ENCODE measurements at regions not wholly inside any gene's neighbourhood (a gene's known extent, or its start where the extent isn't known, plus 50 kb on each side); places are given as distances from the start of the nearest gene placed in this dataset.

DNA sequence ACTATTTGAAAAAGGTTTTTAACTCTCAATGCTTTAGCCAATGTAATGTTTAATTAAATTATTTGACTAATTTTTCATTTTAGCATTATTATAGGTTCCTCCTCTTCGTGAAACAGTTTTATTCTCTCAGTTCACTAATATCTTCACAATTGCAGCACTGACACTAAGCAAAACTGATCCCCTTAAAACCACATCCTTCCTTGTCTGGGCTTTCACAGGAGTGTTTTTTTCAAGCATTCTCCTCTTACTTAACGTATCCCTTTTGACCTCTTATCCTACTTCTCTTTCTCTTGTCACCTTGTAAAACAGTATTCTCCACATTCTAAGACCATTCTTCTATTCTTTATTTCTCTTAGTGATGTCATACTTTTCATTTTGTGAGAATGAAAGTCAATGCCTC lies 112.8 kb downstream of the DSC3 start:
- Mint-ChIP-seq H3K27me3 (no peaks in the 10 kb centered on the region), H3K27ac (no peak overlapping the region), H3K4me3 (no peak overlapping the region), H3K36me3 (no peaks in the 10 kb centered on the region), H3K9me3 (peaks cover 8% of the 10 kb centered on the region), H3K4me1 (no peaks in the 10 kb centered on the region)
- ATAC-seq: no peak

GRCh38 chr18:30929065-30929464 lies 113.5 kb downstream of the DSC3 start:
- Mint-ChIP-seq H3K4me1 (no peaks in the 10 kb centered on the region), H3K27me3 (no peaks in the 10 kb centered on the region), H3K4me3 (no peak overlapping the region), H3K27ac (no peak overlapping the region), H3K9me3 (peaks cover 14% of the 10 kb centered on the region), H3K36me3 (no peaks in the 10 kb centered on the region)
- no peak for ATAC-seq

DNA sequence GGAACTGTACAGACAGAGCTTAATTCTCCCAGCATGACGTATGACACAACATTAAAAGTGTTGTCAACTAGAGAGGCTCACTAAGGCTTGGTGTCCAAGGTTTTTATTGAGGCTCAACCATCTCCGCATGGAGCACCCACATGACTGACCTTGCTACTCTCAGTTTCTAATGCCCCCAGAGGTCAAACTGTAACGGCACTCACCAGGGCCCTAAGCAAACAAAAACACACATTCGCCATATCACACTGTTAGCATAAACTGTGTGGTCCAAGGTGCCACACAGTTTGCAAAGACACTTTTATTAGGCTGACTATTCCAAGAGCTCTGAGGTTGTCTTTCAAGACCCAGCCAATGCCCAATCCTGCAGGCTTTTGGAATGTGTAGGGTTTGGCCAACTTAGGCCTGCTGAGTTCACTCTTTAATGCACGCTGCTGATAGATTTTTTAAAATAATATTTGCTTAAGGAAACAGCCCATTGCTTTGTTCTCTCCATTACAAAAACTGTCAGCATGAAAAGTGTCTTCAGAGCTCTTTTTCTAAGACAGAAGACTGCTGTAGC lies 114.9 kb downstream of the DSC3 start:
- Mint-ChIP-seq H3K4me1 (no peaks in the 10 kb centered on the region), H3K27ac (no peak overlapping the region), H3K36me3 (no peaks in the 10 kb centered on the region), H3K27me3 (no peaks in the 10 kb centered on the region), H3K4me3 (no peak overlapping the region), H3K9me3 (peaks cover 14% of the 10 kb centered on the region)
- ATAC-seq: no peak

DNA sequence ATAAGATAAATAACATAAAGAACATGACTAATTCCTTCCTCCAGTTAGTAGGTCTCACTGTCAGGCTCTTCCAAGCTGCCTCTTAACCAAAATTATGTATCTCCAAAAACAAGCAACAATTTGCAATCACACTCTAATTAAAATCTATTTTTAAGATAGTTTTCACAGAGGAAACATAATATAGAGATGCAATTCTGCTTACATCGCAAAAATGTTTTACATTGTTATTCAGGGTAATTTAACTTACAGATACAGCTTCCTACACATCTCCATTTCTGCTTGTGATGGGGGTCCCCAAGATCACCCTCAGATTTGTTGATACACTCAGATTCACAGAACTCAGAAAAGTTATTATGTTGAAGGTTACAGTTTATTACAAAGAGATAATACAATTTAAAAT lies 115.5 kb downstream of the DSC3 start:
- no peaks in the 10 kb centered on the region for H3K36me3 Mint-ChIP-seq
- peaks cover 14% of the 10 kb centered on the region for H3K9me3 Mint-ChIP-seq
- no peaks in the 10 kb centered on the region for H3K27me3 Mint-ChIP-seq
- ATAC-seq: no peak
- H3K4me3 Mint-ChIP-seq: no peak overlapping the region
- H3K27ac Mint-ChIP-seq: no peak overlapping the region
- H3K4me1 Mint-ChIP-seq: no peaks in the 10 kb centered on the region

DNA sequence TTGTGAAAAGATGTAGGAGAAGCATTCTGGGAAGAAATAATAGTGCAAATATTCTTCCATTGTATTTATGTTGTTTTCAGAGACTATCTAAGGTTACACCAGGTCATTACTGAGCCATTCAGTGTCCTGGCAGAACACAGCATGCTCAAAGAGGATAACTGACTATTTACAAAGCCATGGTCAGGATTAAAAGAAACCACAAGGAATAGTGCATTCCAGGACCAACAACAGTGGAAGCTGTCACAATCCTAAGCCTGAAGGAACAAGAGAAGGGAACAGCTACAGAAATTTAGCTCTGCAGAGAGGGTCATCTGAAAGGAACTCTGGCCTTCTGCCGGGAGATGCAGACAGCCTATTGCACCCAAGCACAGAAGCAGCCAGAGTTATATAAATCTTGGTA lies 116.7 kb downstream of the DSC3 start:
- ATAC-seq: no peak
- Mint-ChIP-seq H3K9me3 (peaks cover 15% of the 10 kb centered on the region), H3K4me3 (no peak overlapping the region), H3K36me3 (no peaks in the 10 kb centered on the region), H3K4me1 (no peaks in the 10 kb centered on the region), H3K27ac (no peak overlapping the region), H3K27me3 (no peaks in the 10 kb centered on the region)

DNA sequence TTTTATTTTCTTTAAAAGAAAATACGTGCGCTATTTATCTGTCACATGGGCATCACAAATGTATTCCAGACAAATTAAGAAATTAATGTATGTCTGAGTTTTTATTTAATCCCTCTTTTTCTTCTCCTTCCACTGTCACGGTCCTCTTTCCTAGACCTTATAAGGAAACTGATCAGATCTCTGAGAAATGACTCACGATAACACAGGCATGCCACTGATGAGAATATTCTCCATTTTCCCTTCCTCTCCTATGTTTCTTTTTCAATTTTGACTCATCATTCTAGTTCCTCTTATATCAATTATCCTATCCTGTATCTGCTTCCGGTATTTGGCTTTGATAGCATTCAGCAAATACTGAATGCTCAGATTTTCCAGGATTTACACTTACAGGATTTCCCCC lies 121.8 kb downstream of the DSC3 start:
- no peaks in the 10 kb centered on the region for H3K4me1 Mint-ChIP-seq
- ATAC-seq: no peak
- H3K4me3 Mint-ChIP-seq: no peak overlapping the region
- H3K27me3 Mint-ChIP-seq: no peaks in the 10 kb centered on the region
- H3K9me3 Mint-ChIP-seq: peaks cover 11% of the 10 kb centered on the region
- H3K36me3 Mint-ChIP-seq: no peaks in the 10 kb centered on the region
- no peak overlapping the region for H3K27ac Mint-ChIP-seq

GRCh38 chr18:30920351-30920750 lies 122.2 kb downstream of the DSC3 start:
- Mint-ChIP-seq H3K9me3 (peaks cover 8% of the 10 kb centered on the region), H3K27ac (no peak overlapping the region), H3K4me3 (no peak overlapping the region), H3K36me3 (no peaks in the 10 kb centered on the region), H3K27me3 (no peaks in the 10 kb centered on the region), H3K4me1 (no peaks in the 10 kb centered on the region)
- ATAC-seq: no peak

DNA sequence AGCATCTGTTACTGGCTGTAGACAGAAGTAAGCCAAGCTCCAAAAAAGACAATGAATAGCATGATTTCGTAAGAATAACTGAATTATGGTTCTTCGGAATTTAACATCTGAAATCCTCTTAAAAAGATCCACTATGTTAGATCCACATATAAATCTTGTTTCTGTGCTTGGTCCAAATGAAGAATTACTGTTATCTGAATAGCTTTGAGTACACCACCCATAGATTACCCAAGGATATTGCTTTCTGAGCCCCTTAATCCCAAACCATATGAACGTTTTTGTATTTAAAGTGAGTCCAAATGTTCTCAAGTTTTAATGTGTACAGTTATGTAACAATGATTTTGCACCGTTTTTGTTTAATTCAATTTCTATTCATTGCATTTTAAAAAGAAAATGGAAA lies 124.9 kb downstream of the DSC3 start:
- no peak overlapping the region for H3K27ac Mint-ChIP-seq

DNA sequence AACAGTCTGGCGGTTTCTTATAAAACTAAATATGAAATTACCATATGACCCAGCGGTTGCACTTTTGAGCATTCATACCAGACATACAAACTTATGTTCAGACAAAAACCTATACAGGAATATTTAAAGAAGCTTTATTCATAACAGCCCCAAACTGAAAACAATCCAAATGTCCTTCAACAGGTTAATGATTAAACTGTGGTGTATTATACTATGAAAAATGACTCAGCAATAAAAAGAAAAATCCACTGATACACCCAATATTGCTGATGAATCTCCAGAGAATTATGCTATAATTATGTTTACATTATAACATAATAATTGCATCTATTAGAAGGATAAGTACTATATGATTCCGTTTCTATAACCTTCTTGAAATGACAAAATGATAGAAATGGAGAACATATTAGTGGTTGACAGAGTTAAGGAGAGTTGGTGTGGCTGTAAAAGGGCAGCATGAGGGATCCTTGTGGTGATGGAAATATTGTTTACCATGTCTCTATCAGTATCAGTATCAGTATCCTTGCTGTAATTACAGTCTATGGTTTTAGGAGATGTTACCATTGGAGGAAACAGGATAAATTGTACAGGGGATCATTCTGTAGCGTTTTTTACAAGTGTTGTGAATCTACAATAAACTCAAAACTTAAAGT lies 127.1 kb downstream of the DSC3 start:
- H3K9me3 Mint-ChIP-seq: peaks cover 3% of the 10 kb centered on the region
- no peak overlapping the region for H3K27ac Mint-ChIP-seq
- no peak for ATAC-seq
- H3K36me3 Mint-ChIP-seq: no peaks in the 10 kb centered on the region
- H3K4me1 Mint-ChIP-seq: no peaks in the 10 kb centered on the region
- H3K4me3 Mint-ChIP-seq: no peak overlapping the region
- no peaks in the 10 kb centered on the region for H3K27me3 Mint-ChIP-seq

More for the DNA sequence above, 124.9 kb downstream of the DSC3 start:
- peaks cover 5% of the 10 kb centered on the region for H3K9me3 Mint-ChIP-seq
- no peak overlapping the region for H3K4me3 Mint-ChIP-seq
- no peaks in the 10 kb centered on the region for H3K4me1 Mint-ChIP-seq
- no peaks in the 10 kb centered on the region for H3K36me3 Mint-ChIP-seq
- ATAC-seq: no peak
- no peaks in the 10 kb centered on the region for H3K27me3 Mint-ChIP-seq

DNA sequence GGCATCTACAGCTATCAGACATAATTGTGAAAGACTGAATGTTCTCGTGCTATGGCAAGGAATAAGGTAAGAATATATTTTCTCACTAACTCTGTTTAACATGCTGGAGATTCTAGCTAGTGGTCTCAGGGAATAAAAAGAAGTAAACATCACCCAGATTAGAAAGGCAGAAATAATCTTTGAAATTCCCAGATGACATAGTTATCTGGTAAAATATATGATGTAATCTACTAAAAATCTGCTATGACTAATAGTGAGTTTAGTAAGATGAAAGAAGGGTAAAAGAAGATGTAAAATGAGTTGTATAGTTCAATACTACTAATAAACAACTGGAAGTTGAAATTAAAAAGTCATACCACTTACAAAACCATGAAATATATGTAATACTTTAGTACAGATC lies 134.2 kb downstream of the DSC3 start:
- peaks cover 6% of the 10 kb centered on the region for H3K9me3 Mint-ChIP-seq
- H3K27me3 Mint-ChIP-seq: no peaks in the 10 kb centered on the region
- H3K4me3 Mint-ChIP-seq: no peak overlapping the region
- no peak overlapping the region for H3K27ac Mint-ChIP-seq
- no peaks in the 10 kb centered on the region for H3K36me3 Mint-ChIP-seq
- no peak for ATAC-seq
- H3K4me1 Mint-ChIP-seq: no peaks in the 10 kb centered on the region

DNA sequence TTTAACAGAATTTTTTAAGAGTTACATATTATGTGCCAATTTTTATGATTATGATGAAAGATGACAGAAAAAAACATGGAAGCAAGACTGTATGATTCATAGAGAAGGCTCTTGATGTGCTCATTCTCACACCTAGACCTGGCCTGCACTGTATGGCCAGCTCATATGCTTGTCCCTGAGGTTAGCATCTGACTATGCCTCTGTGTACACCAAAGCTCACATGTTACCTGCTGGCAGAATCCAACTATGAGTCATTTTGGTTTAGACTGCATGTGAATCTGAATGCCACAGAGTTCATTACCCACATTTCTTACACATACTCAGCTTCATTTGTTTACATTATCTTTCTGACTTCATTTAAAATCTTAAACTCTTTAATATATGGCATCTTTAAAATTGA lies 139.0 kb downstream of the DSC3 start:
- no peak overlapping the region for H3K4me3 Mint-ChIP-seq
- no peaks in the 10 kb centered on the region for H3K36me3 Mint-ChIP-seq
- H3K27ac Mint-ChIP-seq: no peak overlapping the region
- ATAC-seq: no peak
- no peaks in the 10 kb centered on the region for H3K4me1 Mint-ChIP-seq
- peaks cover 12% of the 10 kb centered on the region for H3K9me3 Mint-ChIP-seq
- H3K27me3 Mint-ChIP-seq: no peaks in the 10 kb centered on the region

DNA sequence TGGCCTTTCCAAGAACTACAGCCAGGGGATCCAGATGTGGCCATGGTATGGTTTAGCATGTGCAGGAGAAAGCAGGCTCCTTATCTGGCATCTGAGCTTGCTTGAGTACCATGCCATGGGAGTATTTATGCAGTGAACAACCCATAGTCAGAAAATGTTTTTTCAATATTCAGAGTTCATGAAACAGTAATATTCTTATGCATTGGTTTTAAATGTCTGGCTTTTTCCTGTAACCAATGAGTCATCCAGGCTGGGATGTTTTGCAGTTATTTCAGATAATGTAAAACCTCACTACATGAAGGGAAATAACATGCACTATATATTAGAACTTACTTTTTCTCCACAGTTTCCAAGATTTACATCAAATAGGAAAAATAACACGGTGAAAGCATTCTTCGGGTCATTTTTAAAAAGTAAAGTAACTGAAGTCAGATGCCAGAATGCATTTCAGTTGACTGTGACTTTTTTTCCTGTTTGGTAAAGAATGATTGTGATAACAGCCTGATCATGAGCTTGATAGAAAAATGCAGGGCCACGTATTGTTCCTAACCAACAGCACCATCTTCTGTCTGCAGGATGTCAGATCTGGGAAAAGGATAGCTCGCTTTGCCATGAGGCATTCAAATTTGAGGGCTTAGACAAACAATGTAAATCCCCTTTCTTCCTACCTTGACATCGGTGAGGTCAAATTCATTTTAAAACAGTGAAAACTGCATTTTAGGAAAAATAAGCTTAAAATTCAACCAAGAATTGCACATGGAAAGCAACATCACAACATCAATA lies 152.8 kb downstream of the DSC3 start:
- H3K4me1 Mint-ChIP-seq: no peaks in the 10 kb centered on the region
- ATAC-seq: no peak
- no peak overlapping the region for H3K4me3 Mint-ChIP-seq
- no peaks in the 10 kb centered on the region for H3K9me3 Mint-ChIP-seq
- no peaks in the 10 kb centered on the region for H3K36me3 Mint-ChIP-seq
- H3K27ac Mint-ChIP-seq: no peak overlapping the region
- H3K27me3 Mint-ChIP-seq: no peaks in the 10 kb centered on the region

GRCh38 chr18:30888344-30888743 lies 154.2 kb downstream of the DSC3 start:
- Mint-ChIP-seq H3K27me3 (no peaks in the 10 kb centered on the region), H3K4me3 (no peak overlapping the region), H3K27ac (no peak overlapping the region), H3K9me3 (no peaks in the 10 kb centered on the region), H3K36me3 (no peaks in the 10 kb centered on the region), H3K4me1 (no peaks in the 10 kb centered on the region)
- ATAC-seq: no peak

- Mint-ChIP-seq H3K4me1 (no peaks in the 10 kb centered on the region), H3K27me3 (no peaks in the 10 kb centered on the region), H3K4me3 (no peak overlapping the region), H3K36me3 (no peaks in the 10 kb centered on the region), H3K27ac (no peak overlapping the region), H3K9me3 (no peaks in the 10 kb centered on the region)
- no peak for ATAC-seq
Measured at GRCh38 chr18:30886998-30887397, 155.5 kb downstream of the DSC3 start.

GRCh38 chr18:30870466-30870865 lies 172.1 kb downstream of the DSC3 start:
- no peaks in the 10 kb centered on the region for H3K9me3 Mint-ChIP-seq
- no peak overlapping the region for H3K4me3 Mint-ChIP-seq
- no peak overlapping the region for H3K27ac Mint-ChIP-seq
- no peaks in the 10 kb centered on the region for H3K4me1 Mint-ChIP-seq
- H3K27me3 Mint-ChIP-seq: no peaks in the 10 kb centered on the region
- H3K36me3 Mint-ChIP-seq: no peaks in the 10 kb centered on the region
- no peak for ATAC-seq

- Mint-ChIP-seq H3K36me3 (no peaks in the 10 kb centered on the region), H3K9me3 (peaks cover 3% of the 10 kb centered on the region), H3K27me3 (no peaks in the 10 kb centered on the region), H3K4me1 (no peaks in the 10 kb centered on the region), H3K27ac (no peak overlapping the region), H3K4me3 (no peak overlapping the region)
- ATAC-seq: no peak
Measured at GRCh38 chr18:30862900-30863299, 179.6 kb downstream of the DSC3 start.
